Activated CD8-positive, alpha-beta T cell treated with anti-CD3 and anti-CD28 coated beads for 36 hours (primary cell): ENCODE measurements at regions not wholly inside any gene's neighbourhood (a gene's known extent, or its start where the extent isn't known, plus 50 kb on each side); places are given as distances from the start of the nearest gene placed in this dataset.

Source experiments
- ATAC-seq: fragments of 200-7000 bp; cut with Tn5 transposase; one replicate; pipeline ENCODE4 v1.10.0; 2021; ENCODE audit warnings: mild to moderate bottlenecking, moderate library complexity
- CTCF ChIA-PET: fragments of 350-600 bp; sonication (Branson Sonifier 250); formaldehyde crosslinking; loops from one replicate; lab custom pipeline; 2021; ENCODE audit warnings: antibody characterized with exemption; lab: Charles Lee
- POLR2A ChIA-PET: fragments of 350-600 bp; sonication (Branson Sonifier 250); formaldehyde crosslinking; loops from one replicate; lab custom pipeline; 2021; ENCODE audit warnings: antibody characterized with exemption; lab: Charles Lee
- DNase-seq: peaks from one replicate; pipeline ENCODE4 v3.0.0-alpha.2; 2020
- H3K27ac Mint-ChIP-seq: one replicate; pipeline ENCODE4 v1.8.0; 2021; ENCODE audit warnings: mild to moderate bottlenecking, mixed read lengths
- H3K27me3 Mint-ChIP-seq: one replicate; pipeline ENCODE4 v1.8.0; 2021; ENCODE audit warnings: mixed read lengths
- H3K36me3 Mint-ChIP-seq: one replicate; pipeline ENCODE4 v1.8.0; 2021; ENCODE audit warnings: low read depth, mixed read lengths
- H3K4me1 Mint-ChIP-seq: one replicate; pipeline ENCODE4 v1.8.0; 2021; ENCODE audit warnings: low read depth, mixed read lengths
- H3K4me3 Mint-ChIP-seq: one replicate; pipeline ENCODE4 v1.8.0; 2021; ENCODE audit warnings: mild to moderate bottlenecking, moderate library complexity, mixed read lengths
- H3K9me3 Mint-ChIP-seq: one replicate; pipeline ENCODE4 v1.8.0; 2021; ENCODE audit warnings: mixed read lengths
- CTCF ChIP-seq: fragments of 200-600 bp; IDR thresholded peaks from one replicate; pipeline ENCODE4 v1.8.0; 2022; ENCODE audit warnings: antibody characterized with exemption, mild to moderate bottlenecking
- intact Hi-C: fragments of 100-400 bp; cut with micrococcal nuclease; formaldehyde crosslinking; loops from one replicate; pipeline ENCODE4 v1.10.0; 2022

DNA sequence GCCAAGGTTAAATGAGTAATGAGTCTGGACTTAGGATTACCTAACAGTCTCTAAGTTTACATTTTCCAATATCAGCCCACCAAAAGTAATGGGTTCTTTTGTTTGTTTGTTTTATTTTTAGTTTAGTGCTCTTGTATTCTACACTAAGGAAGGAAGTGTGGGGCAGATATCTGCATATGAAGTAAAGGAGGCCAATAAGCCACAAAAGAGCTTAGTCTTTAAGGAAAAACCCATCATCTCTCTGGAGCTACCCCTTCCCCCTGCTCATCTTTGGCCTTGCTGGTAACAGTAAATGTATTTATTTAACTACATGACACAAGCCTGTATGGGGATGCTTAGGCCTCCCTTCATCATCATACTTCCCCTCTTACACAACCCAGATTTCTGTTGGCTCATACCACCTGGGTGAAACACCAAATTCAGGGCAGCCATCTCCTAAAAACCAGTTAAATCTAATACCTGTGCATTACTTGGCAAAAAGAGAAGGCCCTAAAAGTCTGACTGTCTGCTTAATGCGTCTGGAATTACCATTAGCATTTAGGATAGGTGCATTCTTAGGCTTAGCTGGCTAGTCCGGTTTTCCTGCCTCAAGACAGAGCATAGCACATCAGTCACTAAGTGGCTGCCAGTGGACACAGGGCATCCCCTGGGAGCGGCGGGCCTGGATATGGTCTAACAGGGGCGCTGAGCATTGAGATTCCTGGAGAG, 96.8 kb upstream of the ADGRL2 start:
- intact Hi-C loops: no loop called here
- no peak for TF ChIP-seq CTCF
- ATAC-seq: no peak
- no peak for DNase-seq
- CTCF ChIA-PET: no interaction called here
- peaks cover 4% of the 10 kb centered on the region for H3K9me3 Mint-ChIP-seq
- H3K27ac Mint-ChIP-seq: no peak overlapping the region
- no peaks in the 10 kb centered on the region for H3K27me3 Mint-ChIP-seq
- no peaks in the 10 kb centered on the region for H3K4me1 Mint-ChIP-seq
- H3K4me3 Mint-ChIP-seq: no peak overlapping the region
- POLR2A ChIA-PET: no interaction called here
- no peaks in the 10 kb centered on the region for H3K36me3 Mint-ChIP-seq

DNA sequence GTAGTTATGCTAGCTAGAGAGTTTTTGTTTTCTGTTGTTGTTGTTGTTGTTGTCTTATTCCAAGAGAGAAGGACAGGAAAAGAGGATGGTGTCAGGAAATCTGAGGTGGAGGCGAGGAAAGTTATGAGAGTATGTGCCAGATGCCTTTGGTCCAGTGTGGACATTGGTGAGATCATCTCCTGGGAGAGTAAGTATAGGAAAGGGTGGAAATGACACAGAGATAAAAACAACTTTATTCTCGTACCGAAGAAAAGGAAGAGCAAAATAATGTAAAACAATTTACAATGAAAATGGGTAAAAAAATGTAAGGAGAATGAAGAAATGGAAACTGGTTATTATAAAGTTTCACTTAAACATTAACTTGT, 97.4 kb upstream of the ADGRL2 start:
- no peaks in the 10 kb centered on the region for H3K27me3 Mint-ChIP-seq
- intact Hi-C loops: no loop called here
- ChIA-PET POLR2A (no interaction called here), CTCF (no interaction called here)
- no peak for TF ChIP-seq CTCF
- DNase-seq (no peak), ATAC-seq (no peak)
- peaks cover 4% of the 10 kb centered on the region for H3K9me3 Mint-ChIP-seq
- no peak overlapping the region for H3K4me3 Mint-ChIP-seq
- H3K4me1 Mint-ChIP-seq: no peaks in the 10 kb centered on the region
- H3K36me3 Mint-ChIP-seq: no peaks in the 10 kb centered on the region
- no peak overlapping the region for H3K27ac Mint-ChIP-seq

GRCh38 chr1:81702903-81703302, 97.8 kb upstream of the ADGRL2 start:
- H3K36me3 Mint-ChIP-seq: no peaks in the 10 kb centered on the region
- intact Hi-C loops: no loop called here
- DNase-seq (no peak), ATAC-seq (no peak)
- ChIA-PET CTCF (no interaction called here), POLR2A (no interaction called here)
- no peaks in the 10 kb centered on the region for H3K4me1 Mint-ChIP-seq
- no peak for TF ChIP-seq CTCF
- H3K27me3 Mint-ChIP-seq: no peaks in the 10 kb centered on the region
- H3K9me3 Mint-ChIP-seq: peaks cover 4% of the 10 kb centered on the region
- H3K27ac Mint-ChIP-seq: no peak overlapping the region
- no peak overlapping the region for H3K4me3 Mint-ChIP-seq

- DNase-seq (no peak), ATAC-seq (no peak)
- intact Hi-C loops: no loop called here
- Mint-ChIP-seq H3K9me3 (peaks cover 4% of the 10 kb centered on the region), H3K36me3 (no peaks in the 10 kb centered on the region), H3K4me3 (no peak overlapping the region), H3K27ac (no peak overlapping the region), H3K4me1 (no peaks in the 10 kb centered on the region), H3K27me3 (no peaks in the 10 kb centered on the region)
- ChIA-PET CTCF (no interaction called here), POLR2A (no interaction called here)
- TF ChIP-seq CTCF: no peak
These were observed 98.5 kb upstream of the ADGRL2 start for GRCh38 chr1:81702079-81702715.

DNA sequence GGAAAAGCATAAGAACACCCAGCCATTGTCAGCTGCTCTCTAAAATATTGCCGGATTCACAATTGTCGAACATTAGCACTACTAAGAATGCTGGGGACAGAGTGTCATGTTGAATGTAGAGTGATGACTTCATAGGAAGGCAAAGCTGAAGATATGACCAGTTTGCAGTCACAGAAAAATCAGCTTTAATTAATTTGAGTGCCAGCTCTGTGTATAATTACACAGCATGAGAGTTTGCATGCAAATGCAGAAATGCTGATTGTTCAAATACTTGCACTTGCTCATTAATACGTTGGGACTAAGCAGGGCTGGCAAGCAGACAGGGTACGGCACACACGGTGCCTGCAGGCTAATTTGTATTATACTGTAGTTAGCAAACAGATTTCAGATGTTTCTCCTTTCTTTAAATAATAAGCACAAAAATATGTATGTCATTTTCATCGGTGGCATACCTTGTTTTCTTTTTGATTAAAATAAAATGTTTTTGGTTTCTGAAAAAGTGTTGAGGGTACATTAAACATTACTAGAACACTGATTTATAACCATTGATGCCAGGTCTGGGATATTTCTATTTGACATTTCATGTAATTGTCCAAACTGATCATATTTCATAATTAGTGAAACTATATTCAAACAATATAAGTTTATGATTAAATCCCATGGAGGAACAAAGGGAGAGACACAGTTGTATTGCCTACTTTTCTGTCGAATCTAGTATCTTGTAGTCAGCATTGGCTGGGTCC, 99.8 kb upstream of the ADGRL2 start:
- no peak for TF ChIP-seq CTCF
- ChIA-PET POLR2A (no interaction called here), CTCF (no interaction called here)
- Mint-ChIP-seq H3K27ac (no peak overlapping the region), H3K4me3 (no peak overlapping the region), H3K36me3 (no peaks in the 10 kb centered on the region), H3K4me1 (no peaks in the 10 kb centered on the region), H3K9me3 (peaks cover 4% of the 10 kb centered on the region), H3K27me3 (no peaks in the 10 kb centered on the region)
- no peak for DNase-seq
- intact Hi-C loops: no loop called here
- ATAC-seq: no peak
